IPS-NIHi11 (cell line): ENCODE measurements at regions not wholly inside any gene's neighbourhood (a gene's known extent, or its start where the extent isn't known, plus 50 kb on each side); places are given as distances from the start of the nearest gene placed in this dataset.

Experiments
- DNase-seq: peaks from one replicate; pipeline ENCODE4 v3.0.0; 2012; ENCODE audit warnings: mixed read lengths, low spot score

DNA sequence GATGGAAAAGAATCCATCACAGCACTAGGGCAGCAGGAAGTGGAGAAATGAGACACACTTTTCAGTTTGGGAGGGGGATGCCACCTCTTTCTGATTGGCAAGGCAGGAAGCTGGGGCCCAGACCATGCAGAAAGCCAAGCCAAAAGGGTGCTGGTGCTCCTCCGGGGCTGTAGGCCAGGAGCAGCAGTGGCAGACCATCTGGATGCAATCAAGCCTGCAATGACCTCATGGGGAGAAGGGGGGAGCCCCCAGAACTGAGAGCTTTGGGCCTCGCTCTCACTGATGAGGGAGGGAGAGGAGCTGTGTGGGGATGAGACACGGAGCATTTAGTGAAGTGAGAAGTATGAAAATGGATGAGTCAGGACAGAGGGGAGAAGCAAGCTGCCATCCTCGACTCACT is 141.3 kb upstream of the NALF2 start:
- no peak for DNase-seq

GRCh38 chrX:69362354-69362753 is 141.8 kb upstream of the NALF2 start:
- no peak for DNase-seq

DNA sequence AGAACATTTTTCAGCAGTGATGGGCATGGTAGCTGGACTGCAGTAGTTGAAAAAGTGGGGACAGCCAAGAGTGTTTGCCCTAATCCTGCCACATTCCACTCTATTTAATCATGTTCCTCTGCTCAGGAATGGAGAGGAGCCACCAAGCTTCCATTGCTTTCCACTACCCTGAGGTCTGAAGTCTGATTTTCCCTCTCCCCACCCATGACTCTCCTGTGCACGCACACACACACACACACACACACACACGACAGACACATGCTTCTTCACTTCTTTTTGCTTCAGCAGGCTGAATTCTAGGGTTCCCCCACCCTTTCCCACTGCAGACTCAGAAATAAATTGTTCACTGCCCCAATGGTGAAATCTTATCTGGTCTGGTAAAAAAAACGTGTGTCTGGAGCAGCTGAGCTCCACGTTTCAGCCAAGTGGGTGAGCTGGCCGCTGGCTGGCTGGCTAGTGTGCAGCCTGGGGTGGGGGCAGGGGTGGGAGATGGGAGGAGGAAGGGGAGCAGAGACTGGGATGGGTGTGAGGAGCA is 142.7 kb upstream of the NALF2 start:
- no peak for DNase-seq

- no peak for DNase-seq
Measured at GRCh38 chrX:69357317-69357716, 146.8 kb upstream of the NALF2 start.

DNA sequence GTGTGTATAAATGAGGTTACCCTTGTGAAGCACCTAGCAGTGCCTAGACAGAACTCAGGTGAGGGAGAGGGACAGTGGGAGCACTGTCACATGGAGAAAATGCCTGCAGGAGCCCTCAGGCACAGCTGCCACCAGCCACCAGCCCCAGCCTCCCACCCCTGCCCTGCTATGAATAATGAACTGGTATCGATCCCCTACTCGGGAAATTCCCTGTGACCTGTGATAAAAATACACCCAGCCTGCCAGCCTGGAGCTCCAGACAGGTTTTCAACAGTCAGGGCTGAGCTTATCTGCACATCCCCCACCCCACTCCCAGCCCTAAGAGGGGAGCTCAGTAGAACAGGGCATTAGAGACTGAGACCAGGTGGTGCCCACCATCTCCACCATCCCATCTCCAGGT is 159.6 kb upstream of the PJA1 start:
- DNase-seq, result no peak

DNA sequence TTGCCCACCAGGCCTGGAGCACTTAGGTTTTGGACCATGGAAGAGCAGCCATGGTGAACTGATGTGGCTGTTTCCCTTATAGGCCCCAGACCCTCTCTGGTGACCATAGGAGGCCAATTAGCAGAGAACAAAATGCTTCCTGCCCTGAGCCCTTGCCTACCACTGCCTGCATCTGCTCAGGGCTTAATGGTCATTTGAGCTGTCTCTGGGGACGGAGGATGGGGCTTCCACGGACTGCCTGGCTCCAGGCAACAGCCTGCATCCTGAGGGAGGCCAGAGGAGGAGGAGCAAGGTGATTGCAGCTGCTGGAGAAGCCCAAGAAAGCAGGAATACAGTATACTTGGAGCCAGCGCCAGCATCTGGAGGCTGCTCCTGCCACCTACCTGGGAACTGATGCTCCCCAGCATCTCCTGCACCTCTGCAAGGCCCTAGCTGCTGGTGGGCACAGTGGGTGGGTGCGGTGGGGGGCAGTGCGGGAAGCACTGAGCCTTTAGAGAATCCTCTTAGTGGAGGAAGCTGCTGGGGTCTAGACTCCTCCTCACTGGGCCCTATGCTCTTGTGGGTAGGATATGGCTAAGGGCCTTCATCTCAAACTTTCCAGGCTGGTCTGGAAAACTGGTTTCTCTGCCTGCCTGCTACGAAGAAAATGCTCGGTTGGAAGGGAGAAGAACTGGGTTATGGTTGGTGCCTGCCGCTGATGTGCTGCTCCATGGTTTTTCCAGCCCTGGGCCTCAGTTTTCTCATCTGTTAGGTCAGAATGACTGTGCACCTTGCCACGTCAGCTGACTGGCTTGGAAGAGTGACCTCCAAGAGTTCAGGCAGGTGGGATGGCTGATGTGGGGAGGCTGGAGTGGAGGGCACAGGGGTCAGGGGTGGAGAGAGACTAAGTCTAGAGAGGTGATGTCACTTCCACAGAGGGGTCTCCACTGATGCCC is 158.8 kb upstream of the PJA1 start:
- no peak for DNase-seq

- DNase-seq, result no peak
Measured at GRCh38 chrX:69321789-69322188, 156.5 kb upstream of the PJA1 start.

- DNase-seq, result no peak
Measured at GRCh38 chrX:69321006-69321655, 155.9 kb upstream of the PJA1 start.

GRCh38 chrX:69320116-69320515 is 154.9 kb upstream of the PJA1 start:
- DNase-seq, result no peak

DNA sequence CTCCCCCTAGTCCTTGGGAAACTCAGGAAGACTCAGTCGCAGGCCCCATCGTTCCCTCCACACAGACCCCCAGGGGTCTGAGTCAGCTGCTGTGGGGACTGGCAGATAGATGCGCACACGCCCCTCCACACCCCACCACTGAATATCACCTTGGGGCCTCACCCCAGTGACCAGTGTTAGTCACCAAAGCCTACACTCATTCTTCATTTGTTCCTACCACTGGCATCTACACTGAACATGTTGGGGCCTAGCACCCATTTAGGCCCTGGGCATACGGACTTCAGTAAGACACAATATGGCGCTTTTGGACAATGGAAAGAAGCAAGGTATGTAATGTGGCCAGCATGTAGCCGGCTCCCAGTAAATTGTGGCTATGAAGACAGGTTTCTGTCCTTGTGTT is 154.1 kb upstream of the PJA1 start:
- no peak for DNase-seq

DNA sequence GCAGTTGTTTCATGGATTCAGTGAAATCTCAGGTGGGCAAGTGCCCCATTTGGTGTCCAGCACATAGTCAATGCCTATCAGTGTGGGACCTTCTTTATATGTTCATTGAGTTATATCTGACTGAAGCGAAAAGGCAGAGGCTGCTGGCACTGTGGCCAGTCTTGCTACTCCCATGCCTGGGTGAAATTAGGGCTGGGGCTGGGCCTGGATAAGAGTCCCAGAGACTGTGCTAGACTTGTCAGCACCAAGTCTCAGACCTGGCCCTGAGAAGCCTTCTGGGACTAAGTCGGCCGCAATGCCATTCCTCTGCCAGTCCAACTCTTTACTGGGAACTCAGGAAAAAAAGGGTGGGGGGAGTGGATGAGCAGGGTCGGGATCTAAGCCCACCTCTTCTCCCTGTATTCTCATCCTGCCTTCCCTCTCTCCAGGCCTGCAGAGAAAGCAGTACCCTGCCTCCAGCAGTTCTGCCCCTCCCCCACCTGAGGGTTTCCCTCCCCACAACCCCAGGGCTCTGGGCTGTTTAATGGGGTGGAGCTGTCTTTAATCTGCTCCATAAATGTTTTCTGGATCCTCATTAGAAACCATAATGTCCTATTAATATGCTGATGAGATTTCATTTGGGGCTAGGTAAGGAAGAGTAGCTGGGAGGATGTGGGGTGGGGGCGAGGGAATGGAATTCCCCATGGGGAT is 153.5 kb upstream of the PJA1 start:
- no peak for DNase-seq

DNA sequence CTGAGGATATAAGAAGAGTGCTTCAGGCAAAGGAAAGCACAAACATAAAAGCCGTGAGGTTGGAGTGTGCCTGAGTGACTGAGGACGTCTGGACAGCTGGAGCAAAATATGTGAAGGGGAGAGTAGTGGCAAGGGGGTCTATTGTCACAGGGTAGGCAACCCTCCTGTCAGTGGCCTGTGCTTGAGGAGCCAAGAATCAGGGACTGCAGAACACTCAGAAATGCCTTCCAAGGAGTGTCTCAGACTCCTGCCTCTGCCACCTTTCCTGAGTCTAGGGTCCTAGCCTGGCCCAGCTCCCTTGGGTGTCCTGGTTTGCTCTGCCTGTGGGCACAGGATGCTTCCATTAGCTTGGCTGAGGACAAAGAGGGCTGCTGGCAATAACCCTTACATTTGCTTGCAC is 152.5 kb upstream of the PJA1 start:
- DNase-seq, result no peak

DNA sequence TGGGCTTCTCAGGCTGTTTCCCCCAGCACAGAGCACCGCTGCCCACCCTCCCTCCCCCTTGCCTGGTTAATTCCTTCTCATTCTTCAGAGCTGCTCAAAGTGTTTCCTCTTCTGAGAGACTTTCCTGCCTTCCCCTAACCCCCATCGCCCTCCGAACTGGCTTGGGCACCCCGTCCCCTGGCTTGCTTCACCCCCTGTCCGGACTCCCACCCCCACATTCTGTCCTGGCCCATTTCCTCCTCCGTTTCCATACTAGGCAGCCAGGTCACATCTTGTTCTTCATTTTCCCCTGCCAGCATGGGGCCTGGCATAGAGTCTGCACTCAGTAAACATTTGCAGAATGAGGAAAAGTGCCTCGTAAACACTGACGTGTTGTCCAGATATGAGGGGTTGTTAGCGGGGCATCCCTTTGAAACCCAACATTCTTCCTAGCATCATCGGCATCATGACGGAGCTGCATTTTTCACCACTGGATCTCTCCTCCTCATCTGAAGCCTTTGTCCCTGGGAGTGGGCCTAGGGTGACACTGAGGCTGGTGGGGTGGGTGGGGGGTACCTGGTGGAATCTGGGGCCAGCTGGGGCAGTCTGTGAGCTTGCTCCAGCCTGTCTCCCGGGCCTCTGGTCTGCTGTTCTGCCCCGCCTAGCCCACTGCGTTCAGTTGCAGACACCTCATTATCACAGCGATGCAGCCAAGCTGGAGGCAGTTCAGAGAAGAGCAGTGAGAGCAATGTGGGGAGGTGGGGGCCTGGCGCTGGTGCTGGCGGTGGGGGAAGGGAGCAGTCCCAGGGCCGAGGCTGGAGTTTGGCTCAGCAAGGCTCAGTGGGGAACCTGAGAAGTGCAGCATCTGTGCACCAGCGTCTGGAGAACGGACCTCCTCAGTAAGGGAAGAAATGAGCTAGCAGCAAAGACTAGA is 149.4 kb upstream of the PJA1 start:
- DNase-seq, result no peak

DNA sequence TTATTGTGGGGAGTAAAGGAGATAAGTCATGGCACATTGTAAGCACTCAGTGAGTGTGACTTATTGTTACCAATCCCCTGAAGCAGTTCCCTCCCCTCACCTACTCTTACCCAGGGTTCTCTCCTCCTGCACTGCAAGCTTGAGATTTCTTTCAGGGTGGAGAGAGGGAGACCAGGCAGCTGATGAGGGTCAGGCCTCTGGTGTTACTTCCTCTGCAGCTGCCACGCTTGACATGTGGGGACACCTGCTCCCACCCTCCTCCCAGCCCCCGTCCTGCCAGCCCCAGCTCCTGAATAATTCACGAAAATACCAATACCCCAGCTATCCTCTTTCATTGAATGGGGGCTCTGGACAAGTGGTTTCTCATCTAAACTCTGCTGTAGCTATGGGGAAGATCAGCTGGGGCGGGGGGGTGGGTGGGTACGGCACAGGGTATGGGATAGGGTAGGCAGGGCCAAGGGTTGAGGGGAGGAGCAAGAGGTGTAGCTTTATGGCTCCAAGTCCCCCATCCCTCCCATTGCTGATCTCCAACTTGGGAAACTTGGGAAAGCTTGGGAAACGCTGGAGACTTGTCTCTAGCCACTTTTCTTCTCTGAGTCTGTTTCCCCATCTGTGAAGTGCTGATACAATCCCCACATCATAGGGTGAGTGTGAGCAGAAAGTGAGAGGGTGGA is 148.5 kb upstream of the PJA1 start:
- DNase-seq, result no peak

- DNase-seq, result no peak
Measured at GRCh38 chrX:69311936-69312670, 146.8 kb upstream of the PJA1 start.

DNA sequence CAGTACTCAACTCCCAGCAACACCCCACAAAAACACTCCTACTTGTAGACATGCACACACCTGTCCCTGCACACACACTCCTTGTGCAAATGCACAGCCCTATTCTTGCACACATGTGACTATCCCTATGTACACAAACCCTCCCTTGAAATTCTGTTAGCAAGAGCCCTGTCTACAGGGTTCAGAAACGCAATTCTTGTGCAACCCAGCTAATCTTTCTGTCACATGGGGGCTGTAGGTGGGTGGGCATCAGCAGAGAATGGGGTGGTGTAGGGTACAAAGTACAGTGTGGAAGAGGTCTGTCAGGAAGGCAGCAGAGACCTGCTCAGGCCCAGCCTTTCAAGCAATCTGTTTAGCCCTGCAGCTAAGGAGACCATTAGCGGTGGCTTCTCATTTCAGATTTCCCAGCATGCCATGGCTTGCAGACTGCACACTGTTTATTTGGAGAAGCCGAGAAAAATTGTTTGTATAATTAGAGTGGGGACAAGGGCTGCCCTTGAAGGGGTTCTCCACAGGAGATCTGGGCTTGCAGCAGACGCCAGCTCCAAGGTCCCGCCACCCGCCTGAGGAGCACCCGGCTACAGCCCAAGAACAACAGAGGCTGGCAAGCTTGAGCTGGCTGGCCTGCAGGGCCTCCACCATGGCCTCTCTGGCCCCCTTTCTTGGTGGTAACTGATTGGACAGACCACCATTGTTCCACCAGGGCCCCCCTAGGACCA is 144.0 kb upstream of the PJA1 start:
- no peak for DNase-seq

DNA sequence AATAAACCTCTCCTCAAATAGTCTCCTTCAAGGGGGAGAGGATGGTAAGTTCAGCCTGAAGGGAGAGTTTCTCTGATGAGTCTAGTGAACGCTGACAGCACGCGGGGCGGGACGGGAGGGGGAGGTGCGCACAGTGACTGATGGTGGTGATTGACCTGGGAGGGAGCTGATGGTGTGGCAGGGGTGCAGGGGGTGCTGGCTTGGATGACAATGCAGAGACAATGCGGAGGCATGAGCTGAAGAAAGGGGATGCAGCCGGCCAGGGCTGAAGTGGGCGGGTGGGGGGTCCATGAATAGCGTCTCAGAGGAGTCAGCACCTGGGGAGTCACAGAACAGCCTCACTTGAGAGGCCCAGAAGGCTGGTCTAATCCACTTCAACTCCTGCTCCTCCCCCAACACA is 142.5 kb upstream of the PJA1 start:
- DNase-seq, result no peak

DNA sequence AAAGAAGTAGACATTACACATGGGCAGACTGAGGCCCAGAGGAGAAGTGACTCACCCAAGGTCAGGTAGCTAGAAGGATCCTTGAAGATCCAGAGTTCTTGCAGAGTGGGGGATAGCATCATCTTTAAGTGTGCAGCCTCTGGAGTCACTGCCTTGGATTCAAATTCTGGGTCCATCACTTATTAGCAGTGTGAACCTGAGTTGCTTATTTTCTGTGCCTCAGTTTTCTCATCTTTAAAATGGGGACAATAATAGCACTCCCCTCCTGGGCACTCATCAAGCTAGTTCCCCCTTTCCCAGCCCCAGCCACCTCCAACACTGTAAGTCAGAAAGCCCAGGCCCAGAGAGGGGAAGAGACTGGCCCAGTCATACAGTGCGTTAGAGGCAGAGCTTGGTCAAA is 141.8 kb upstream of the PJA1 start:
- no peak for DNase-seq

DNA sequence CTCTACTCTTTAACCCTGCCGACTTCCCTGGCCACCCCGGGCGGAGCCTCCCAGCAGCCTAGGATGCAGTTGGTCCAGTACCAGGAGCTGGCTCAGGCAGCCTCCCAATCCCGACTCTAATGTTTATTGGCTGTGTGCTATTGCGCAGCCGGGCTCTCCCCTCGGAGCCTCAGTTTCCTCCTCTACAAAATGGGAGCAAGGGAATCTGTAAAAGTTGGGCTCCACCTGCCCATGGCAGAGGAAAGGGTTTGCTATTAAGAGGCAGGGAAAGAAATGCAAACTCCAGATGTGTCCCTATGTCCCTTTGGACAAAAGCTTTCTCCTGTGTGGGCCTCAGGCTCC is 140.8 kb upstream of the PJA1 start:
- DNase-seq, result no peak
